ENCODE measurements at regions not wholly inside any gene's neighbourhood (a gene's known extent, or its start where the extent isn't known, plus 50 kb on each side); places are given as distances from the start of the nearest gene placed in this dataset.

GRCh38 chr5:5930561-5930960, 447.8 kb downstream of the MED10 start:
- no peak for TF ChIP-seq CTCF (IDR thresholded peaks at IDR 0.05; ENCODE audit: low read depth, low read length, poor library complexity, severe bottlenecking)
- no peak for TF ChIP-seq EZH2phosphoT487 (IDR thresholded peaks at IDR 0.05; ENCODE audit: borderline replicate concordance, low read length)

All from DOHH2 (cell line).